Renal pelvis (tissue), 1 donor: ENCODE measurements at regions not wholly inside any gene's neighbourhood (a gene's known extent, or its start where the extent isn't known, plus 50 kb on each side); places are given as distances from the start of the nearest gene placed in this dataset.
"Not testable (repeated sequence)": the region's sequence is repeated elsewhere in the genome, so short reads cannot be mapped to it uniquely, and the experiment has no call there.

ENCODE experiments used
- DNase-seq: peaks from one replicate; pipeline ENCODE4 v3.0.0-alpha.2; 2013

GRCh38 chr12:86748894-86749293 lies 492.7 kb upstream of the MGAT4C start:
- DNase-seq: no peak

GRCh38 chr12:86744547-86745212 lies 488.5 kb upstream of the MGAT4C start:
- DNase-seq: no peak

DNA sequence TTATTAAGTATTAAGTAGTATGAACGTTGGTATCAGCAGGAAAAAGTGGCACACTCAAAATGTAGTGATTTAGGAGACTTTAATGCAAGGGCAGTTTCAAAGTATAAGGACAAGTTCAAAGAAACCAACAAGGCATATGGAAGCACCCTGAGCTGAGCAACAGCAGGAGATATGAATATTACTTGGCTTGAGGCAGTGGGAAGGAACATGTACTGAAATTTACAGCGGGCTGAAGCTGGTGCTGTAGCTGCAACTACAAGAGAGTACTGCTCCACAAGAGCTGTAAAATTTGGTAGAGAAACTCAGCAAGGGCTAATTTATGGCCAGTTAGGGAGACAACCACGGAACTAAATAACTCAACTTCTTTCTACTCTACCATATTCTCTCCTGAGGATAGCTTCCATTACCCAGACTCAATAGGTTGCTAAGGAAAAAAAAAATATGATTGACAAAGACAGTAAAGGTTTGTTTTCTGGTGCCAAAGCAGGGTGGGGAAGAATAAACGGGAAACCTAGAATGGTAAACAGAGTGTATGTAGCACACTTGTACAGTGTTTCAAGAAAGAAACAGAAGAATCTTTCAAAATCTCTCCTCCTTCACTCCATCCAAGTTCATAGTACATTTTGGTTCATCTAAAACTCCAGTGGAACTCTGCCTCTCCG lies 487.8 kb upstream of the MGAT4C start:
- no peak for DNase-seq

- DNase-seq: no peak
Observed at GRCh38 chr12:86741531-86741930, 485.3 kb upstream of the MGAT4C start.

GRCh38 chr12:86735851-86736250 lies 479.7 kb upstream of the MGAT4C start:
- DNase-seq: no peak

DNA sequence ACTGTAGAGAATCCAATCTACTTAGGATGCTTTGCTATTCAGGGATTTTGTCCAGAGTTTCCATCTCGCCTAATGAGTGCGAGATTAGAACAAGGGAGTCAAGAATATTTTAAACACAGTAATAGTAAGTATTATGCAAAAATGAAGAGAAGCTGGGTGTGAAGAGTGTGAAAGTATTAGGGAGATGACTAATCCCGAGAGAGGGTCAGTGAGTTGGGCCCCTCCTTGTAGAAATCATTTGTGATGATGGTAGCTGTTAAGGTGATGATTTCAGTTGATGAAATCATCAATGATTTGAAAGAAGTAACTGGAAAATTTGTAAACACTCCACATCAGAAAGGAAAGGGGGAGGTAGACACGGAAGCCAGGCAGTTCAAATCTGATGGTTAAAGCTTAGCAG lies 478.9 kb upstream of the MGAT4C start:
- DNase-seq: no peak

DNA sequence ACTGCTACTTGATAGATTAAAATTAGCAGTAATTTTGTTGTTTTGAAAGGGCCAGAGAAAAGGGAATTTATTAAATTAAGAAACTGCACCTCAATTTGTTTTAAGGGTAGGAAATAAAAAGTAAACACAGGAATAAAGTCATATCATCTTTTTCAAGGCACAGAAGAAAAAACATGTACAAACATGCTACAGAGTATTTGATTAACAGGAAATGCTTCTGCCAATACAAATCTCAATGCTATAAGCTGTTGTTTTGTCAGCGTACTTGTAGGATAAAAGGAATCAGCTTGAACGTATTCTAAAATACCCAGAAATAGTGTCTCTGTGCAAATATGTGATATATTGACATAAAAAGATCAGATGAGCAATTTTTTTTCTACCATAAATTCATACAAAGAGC lies 474.0 kb upstream of the MGAT4C start:
- DNase-seq: no peak

GRCh38 chr12:86729739-86730138 lies 473.5 kb upstream of the MGAT4C start:
- DNase-seq: no peak

DNA sequence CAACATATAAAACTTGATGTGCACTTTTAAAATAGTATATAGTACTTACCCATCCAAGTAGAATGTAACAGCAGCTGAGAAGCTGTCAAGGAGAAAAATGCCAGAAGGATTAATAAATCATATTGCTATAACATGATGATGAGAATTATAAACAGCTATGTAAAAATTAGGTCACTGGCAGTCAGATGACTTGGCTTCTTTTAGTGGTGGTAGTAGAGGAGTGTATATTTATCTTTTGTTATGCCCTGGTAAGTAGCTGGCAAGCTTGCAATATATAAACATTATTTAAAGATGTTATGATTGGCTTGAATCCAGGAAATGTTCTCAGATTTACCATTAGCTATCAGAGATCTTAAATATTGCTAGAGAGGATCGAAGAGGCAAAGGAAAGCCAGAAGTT lies 471.0 kb upstream of the MGAT4C start:
- DNase-seq: no peak

GRCh38 chr12:86724716-86725115 lies 468.5 kb upstream of the MGAT4C start:
- no peak for DNase-seq

- DNase-seq: no peak
Observed at GRCh38 chr12:86723326-86723725, 467.1 kb upstream of the MGAT4C start.

DNA sequence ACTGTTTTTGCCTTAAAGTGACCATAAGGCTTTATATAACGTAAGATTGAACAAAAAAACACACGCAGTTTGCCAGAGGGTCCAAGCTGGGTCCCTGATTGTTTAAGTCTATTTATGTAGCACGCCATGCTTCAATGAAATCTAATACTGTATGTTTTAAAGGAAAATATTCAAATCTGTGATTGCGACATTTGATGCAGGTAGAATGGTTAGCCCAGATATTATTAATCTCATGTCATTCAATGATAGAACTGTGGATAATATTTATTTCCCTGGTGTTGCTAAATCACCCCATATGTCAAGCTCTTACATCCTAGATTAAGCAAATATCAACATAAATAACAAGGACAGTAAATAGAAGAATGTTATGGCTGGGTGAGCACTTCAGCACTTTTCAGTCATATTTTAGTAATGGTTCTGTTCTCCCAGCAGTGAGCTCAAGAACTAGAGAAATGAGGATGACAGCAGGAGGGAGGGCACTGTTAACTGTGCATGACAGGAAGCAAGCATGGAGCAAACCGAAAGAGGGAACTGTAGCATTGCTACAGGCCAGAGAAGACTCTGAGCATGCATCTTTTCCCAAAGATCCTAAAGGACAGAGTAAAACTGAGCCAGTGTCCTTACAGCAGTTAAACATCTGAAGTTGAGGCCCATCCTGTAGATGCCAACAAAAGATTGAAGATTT lies 465.7 kb upstream of the MGAT4C start:
- DNase-seq: no peak

DNA sequence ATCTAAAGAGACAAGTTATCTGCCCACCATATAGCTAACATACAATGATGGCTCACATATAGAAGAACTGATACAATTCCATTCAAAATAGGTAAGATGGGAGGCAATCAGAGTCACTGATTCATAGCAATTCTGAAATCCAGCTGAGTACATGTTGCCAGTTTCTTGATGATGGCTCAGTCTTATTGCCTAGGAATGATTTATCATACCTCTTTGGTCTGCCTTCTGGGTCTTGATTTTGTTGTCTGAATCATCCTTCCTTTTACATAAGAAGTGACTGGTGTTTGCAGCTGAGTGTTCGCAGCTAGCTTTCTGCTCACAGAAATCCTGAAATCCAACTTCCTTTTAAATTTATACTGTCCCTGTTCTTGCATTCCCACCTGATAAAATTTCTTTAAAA lies 463.2 kb upstream of the MGAT4C start:
- DNase-seq: no peak

DNA sequence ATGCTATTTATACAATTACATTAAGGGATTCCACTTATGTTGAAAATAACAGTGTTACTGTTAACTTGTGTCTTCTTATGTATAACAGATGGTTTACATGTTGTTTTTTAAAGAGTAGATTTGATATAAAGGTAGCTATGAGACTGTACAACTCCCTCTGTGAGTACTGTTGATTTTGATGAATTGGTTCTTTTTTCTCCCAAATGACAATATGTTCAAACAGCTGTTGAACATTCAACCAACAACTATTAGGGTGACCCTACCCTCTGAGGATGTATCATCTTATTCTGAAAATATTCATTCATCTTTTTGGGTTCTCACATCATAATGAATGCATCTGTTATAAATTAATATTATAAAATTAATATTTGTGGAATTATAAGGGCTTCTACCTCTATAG lies 456.9 kb upstream of the MGAT4C start:
- DNase-seq: no peak

DNA sequence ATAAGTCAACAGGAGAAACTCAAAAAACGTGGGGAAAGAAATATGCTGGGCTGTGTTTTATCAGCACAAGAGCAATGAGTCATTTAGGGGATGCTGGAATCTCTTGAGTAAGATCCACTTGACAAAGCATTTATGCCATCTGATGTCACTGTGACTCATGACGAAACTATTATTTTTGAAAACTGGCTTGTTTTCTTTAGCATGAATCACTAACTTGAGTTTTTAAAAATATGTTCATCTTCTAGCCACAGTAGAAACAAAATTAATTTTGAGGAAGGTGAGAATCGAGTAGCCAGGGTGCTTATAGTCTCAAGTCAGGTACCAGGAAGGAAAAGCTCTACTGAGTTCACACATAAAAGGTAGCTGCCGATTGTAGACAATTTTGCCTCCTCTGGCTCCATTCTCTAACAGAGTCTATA lies 456.2 kb upstream of the MGAT4C start:
- DNase-seq: no peak

DNA sequence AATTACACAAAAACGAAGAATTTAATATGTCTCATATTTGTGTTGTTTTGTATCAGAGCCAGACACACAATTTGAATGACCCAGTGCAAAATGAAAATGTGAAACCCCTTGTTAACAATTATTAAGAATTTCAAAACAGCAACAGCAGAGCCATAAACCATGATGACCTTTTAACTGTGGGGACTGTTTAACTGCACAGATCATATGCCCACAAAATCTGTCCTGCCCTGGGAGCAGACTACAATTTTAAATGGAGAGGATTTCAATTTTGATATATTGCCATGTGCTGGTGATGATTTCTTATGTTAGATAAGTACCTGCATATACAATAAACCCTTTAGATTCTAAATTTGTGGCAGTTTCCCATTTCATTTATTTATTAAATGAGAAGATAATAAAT lies 455.5 kb upstream of the MGAT4C start:
- no peak for DNase-seq

- DNase-seq: no peak
Observed at GRCh38 chr12:86710109-86710508, 453.9 kb upstream of the MGAT4C start.

DNA sequence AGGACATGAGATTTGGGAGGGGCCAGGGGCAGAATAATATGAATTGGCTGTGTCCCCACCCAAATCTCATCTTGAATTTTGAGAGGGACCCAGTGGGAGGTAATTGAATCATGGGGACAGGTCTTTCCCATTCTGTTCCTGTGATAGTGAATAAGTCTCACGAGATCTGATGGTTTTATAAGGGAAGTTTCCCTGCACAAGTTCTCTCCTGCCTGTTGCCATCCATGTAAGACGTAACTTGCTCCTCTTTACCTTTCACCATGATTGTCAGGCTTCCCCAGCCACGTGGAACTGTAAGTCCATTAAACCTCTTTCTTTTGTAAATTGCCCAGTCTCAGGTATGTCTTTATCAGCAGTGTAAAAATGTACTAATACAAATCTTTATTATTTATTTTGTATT lies 452.8 kb upstream of the MGAT4C start:
- DNase-seq: not testable (repeated sequence)

- peak; percentile 19 for DNase-seq
Observed at GRCh38 chr12:86698641-86698980, 442.4 kb upstream of the MGAT4C start.

GRCh38 chr12:86697916-86698640 lies 441.9 kb upstream of the MGAT4C start:
- DNase-seq: no peak

DNA sequence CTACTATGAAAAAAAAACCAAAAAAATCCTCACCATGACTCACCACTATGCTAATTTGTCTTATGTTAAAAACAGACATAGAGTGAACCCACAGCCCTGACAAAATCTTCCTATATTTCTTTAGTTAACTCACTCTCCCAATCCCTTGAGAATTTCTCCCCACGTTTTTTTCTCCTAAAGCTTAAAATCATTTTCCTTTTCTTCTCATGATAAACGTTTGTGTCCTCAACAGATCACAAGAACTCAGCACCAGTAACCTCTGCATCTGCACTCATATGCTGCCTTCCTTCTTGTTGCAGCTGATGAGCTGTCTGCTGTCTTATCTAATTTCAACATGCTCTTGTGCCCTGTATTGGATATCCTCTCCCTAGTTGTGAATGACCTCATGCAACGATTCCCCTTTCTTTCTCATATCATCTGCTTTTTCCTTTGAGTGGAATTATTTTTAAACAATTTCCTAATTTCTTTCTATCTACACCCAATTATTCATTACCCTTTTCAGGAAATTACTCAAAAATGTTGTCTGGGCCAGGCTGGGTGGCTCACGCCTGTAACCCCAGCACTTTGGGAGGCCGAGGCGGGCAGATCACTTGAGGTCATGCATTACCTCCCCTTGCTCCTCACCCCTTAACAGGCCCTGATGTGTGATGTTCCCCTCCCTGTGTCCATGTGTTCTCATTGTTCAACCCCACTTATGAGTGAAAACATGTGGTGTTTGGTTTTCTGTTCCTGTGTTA lies 427.5 kb upstream of the MGAT4C start:
- DNase-seq: no peak

DNA sequence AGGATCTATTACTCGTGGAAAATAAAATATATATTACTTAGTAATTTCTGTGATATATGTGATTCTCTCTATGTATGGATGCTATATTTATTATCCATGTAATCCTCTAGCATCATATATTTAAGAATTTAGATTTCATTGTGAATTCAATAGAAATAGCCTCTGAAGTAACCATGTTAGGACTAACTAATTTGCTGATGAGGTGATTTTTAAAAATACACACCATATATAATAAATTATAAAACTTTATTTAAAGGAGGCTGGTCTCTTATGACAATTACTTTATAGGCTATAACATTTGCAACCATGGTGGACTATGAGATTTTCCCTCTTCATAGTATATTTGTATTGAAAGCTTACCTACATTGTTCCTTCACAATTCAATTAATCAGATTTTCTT lies 424.9 kb upstream of the MGAT4C start:
- no peak for DNase-seq
